Pulmonary artery endothelial cell (primary cell): ENCODE measurements at regions not wholly inside any gene's neighbourhood (a gene's known extent, or its start where the extent isn't known, plus 50 kb on each side); places are given as distances from the start of the nearest gene placed in this dataset.

Experiments used
- DNase-seq: peaks from one replicate; pipeline ENCODE4 v3.0.0-alpha.2; 2011; ENCODE audit warnings: low read depth, low spot score

- DNase-seq, result no peak
These were observed 56.2 kb upstream of the PREP start for GRCh38 chr6:105459049-105459448.

DNA sequence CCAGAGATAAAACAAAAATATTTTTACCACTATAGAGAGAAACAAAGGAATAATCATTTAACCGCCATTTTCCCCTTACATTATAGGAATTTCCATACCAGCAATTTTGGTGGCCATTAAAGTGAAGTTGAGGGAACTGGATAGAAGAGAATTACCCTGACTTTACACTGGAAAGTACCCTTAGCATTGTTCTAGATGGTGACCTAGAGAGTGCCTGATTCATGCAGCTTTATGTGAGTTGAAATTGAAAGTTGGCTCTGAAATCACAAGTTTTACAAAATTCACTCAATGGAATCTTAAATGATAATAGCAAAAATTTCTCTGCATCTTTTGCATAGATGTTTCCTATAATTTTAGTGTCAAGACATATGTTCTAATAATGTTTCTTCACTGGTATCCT lies 55.7 kb upstream of the PREP start:
- no peak for DNase-seq

DNA sequence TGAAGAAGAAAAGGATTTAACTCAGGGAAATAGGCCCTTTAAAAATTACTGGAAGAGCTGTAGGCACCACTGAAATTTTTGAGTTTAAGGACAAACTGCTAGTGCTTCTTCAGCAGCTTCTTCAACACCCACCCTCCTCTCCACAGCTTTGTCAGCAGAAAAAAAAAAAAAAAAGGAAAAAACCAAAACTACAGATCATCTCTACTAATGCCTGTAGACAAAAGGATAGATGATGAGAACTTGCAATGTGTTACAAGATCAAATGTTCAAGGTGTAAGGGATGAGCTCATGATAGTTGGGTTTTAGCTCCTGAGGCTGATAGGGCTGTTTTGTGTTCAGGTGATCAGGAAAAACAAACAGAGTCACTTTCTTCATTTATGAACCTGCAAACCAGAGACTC lies 55.2 kb upstream of the PREP start:
- DNase-seq, result no peak

DNA sequence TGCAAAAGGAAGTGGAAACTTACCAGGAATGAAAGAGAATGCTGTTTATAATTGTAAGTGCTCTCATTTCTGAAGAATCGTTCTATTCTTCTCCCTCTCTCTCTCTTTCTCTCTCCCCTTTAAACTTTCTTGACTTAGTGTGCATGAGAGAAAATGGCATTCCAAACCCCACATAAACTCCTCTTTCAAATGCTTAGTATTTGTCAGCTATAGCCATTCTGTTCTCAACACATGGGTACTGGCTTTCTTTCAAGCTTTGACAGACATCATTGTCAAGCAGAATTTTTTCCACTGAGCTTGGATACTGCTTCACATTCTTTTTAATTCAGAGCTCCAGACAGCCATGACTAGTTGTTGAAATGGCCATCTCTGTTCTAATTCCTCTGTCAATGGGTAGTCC lies 51.1 kb upstream of the PREP start:
- DNase-seq, result no peak

DNA sequence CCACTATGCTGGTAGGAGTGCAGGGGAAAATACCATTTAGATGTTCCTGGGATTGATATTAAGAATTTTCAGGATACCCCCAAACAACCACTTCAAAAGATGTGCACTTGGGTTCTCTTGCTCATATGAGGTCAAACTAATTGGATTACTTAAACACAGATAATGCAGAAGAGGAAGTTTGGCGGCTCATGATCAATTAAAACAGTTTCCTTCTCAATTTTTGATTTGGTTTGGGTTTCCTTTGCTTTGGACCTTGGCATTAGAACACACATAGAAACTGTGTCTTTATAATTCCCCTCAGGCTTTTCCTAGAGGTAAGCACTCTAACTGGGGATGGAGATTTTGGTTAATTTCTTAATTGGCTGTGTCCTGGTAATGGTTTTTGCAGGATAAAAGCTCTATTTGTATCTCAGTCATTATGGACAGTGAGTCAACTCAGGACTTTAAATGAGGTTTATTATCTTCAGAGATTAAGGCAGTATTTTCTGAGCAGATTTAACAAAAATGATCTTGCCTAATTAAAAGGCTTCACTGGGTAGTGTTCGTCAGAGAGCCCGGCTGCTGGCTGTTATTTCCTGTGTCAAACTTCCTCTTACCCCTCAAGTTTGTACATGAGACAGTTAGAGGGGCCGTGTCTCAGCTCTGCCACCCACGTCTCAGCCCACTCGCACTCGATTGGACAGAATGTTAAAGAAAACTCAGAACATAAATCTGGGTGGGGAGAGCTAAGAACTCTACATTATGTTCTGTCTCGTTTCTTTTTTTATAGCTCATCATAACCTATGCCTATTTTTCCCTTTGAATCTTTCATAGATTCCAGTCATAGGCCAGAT lies 50.3 kb upstream of the PREP start:
- DNase-seq, result no peak
